Adrenal gland (tissue), 5 donors: ENCODE measurements at regions not wholly inside any gene's neighbourhood (a gene's known extent, or its start where the extent isn't known, plus 50 kb on each side); places are given as distances from the start of the nearest gene placed in this dataset.

ENCODE experiments used
- POLR2A ChIP-seq, 2 donors: fragments of 450-650 bp; IDR thresholded peaks; one replicate each; pipeline ENCODE4 v1.6.1; 2017; ENCODE audit warnings: antibody characterized with exemption in 2 of 2, mild to moderate bottlenecking in 2 of 2, moderate library complexity in 1 of 2
- TF ChIP-seq, protein P1 (sequence below), 6 experiments: fragments of 450-650 bp in 4 of 6; fragments of 200-600 bp in 2 of 6; sonication (generic) in 1 of 6; IDR thresholded peaks; 1 replicate in 5 of 6; 2 replicates in 1 of 6; pipeline versions ENCODE4 v1.5.1 to v1.8.0; 2016 to 2021; ENCODE audit warnings: antibody characterized with exemption in 6 of 6, mild to moderate bottlenecking in 2 of 6, moderate library complexity in 1 of 6
- donor health status: DM: no; HTN: no; CAD: no.

DNA sequence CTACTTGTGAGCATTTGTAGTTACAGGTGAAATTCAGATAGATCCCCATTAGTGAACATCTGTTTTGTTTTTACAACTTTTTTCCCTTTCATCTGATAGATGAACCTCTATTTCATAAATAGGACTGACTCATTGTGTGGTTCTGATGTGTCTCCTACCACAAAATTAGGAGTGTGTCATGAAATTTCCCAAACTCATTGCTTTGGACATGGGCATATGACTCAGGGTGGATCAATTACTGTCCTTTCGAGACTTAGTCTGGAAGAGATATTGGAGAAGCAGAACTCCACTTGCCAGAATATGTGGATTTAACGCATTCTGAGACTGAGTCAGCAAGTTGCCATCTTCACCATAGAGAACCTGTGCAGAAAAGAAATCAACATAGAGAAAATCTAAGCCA lies 53.5 kb upstream of the PCDH10 start:
- TF ChIP-seq, protein P1, sequence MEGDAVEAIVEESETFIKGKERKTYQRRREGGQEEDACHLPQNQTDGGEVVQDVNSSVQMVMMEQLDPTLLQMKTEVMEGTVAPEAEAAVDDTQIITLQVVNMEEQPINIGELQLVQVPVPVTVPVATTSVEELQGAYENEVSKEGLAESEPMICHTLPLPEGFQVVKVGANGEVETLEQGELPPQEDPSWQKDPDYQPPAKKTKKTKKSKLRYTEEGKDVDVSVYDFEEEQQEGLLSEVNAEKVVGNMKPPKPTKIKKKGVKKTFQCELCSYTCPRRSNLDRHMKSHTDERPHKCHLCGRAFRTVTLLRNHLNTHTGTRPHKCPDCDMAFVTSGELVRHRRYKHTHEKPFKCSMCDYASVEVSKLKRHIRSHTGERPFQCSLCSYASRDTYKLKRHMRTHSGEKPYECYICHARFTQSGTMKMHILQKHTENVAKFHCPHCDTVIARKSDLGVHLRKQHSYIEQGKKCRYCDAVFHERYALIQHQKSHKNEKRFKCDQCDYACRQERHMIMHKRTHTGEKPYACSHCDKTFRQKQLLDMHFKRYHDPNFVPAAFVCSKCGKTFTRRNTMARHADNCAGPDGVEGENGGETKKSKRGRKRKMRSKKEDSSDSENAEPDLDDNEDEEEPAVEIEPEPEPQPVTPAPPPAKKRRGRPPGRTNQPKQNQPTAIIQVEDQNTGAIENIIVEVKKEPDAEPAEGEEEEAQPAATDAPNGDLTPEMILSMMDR (IDR thresholded peaks at IDR 0.05): no peak
- no peak for TF ChIP-seq POLR2A (IDR thresholded peaks at IDR 0.05)
